Vagina (tissue), 2 donors: ENCODE measurements at regions not wholly inside any gene's neighbourhood (a gene's known extent, or its start where the extent isn't known, plus 50 kb on each side); places are given as distances from the start of the nearest gene placed in this dataset.
"Not testable (repeated sequence)": the region's sequence is repeated elsewhere in the genome, so short reads cannot be mapped to it uniquely, and the experiment has no call there.

ENCODE experiments used
- POLR2A ChIP-seq, 2 donors: fragments of 450-650 bp; IDR thresholded peaks; one replicate each; pipeline ENCODE4 v1.6.1; 2017; ENCODE audit warnings: antibody characterized with exemption in 2 of 2, mild to moderate bottlenecking in 2 of 2, moderate library complexity in 2 of 2
- POLR2AphosphoS5 ChIP-seq, 2 donors: sonication (generic); formaldehyde crosslinking; IDR thresholded peaks; one replicate each; pipeline ENCODE4 v1.9.0; 2017; ENCODE audit warnings: antibody characterized with exemption in 2 of 2, mild to moderate bottlenecking in 2 of 2, low read depth in 1 of 2; ENCODE audit not compliant: insufficient read depth in 1 of 2
- TF ChIP-seq, protein P1 (sequence below), 3 experiments: fragments of 450-650 bp in 2 of 3; fragments of 200-600 bp in 1 of 3; sonication (generic) in 1 of 3; IDR thresholded peaks; one replicate each; pipeline ENCODE4 v1.5.1; 2017 to 2019; ENCODE audit warnings: antibody characterized with exemption in 3 of 3, mild to moderate bottlenecking in 2 of 3, moderate library complexity in 2 of 3

DNA sequence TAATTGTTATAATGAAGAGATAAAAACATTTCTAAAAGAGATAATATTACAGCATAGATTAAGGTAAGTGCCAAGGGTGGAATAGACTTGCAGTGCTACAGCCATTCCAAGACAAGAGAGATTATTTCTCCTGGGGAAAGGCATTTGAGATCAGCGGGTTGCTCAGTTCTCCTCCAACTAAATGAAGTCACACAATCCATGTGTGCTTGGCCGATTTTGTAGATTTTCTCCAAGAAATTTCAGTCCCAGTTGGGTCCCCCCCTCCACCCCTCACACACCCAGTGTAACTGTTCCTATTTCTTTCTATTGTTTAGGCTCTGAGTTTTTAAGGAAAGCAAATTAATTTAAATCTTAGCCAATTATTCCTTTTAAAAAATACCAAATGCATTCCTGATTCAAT is 315.1 kb downstream of the GOLGA6L6 start:
- TF ChIP-seq POLR2A (IDR thresholded peaks at IDR 0.05); POLR2AphosphoS5 (IDR thresholded peaks at IDR 0.05; ENCODE audit: insufficient read depth in 1 of 2, low read depth in 1 of 2): not testable (repeated sequence)
- TF ChIP-seq, protein P1, sequence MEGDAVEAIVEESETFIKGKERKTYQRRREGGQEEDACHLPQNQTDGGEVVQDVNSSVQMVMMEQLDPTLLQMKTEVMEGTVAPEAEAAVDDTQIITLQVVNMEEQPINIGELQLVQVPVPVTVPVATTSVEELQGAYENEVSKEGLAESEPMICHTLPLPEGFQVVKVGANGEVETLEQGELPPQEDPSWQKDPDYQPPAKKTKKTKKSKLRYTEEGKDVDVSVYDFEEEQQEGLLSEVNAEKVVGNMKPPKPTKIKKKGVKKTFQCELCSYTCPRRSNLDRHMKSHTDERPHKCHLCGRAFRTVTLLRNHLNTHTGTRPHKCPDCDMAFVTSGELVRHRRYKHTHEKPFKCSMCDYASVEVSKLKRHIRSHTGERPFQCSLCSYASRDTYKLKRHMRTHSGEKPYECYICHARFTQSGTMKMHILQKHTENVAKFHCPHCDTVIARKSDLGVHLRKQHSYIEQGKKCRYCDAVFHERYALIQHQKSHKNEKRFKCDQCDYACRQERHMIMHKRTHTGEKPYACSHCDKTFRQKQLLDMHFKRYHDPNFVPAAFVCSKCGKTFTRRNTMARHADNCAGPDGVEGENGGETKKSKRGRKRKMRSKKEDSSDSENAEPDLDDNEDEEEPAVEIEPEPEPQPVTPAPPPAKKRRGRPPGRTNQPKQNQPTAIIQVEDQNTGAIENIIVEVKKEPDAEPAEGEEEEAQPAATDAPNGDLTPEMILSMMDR (IDR thresholded peaks at IDR 0.05): not testable (repeated sequence)
